Activated CD4-positive, alpha-beta T cell treated with anti-CD3 and anti-CD28 coated beads for 36 hours (primary cell): ENCODE measurements at regions not wholly inside any gene's neighbourhood (a gene's known extent, or its start where the extent isn't known, plus 50 kb on each side); places are given as distances from the start of the nearest gene placed in this dataset.
A peak's percentile ranks its signal among the peaks of the same experiment; 100 is the strongest.
"Not testable (repeated sequence)": the region's sequence is repeated elsewhere in the genome, so short reads cannot be mapped to it uniquely, and the experiment has no call there.

Source experiments
- ATAC-seq: fragments of 200-7000 bp; cut with Tn5 transposase; one replicate; pipeline ENCODE4 v1.10.0; 2021; ENCODE audit warnings: mild to moderate bottlenecking, moderate library complexity
- CTCF ChIA-PET: fragments of 350-600 bp; sonication (Branson Sonifier 250); formaldehyde crosslinking; loops from one replicate; lab custom pipeline; 2021; ENCODE audit warnings: antibody characterized with exemption; lab: Charles Lee
- POLR2A ChIA-PET: fragments of 350-600 bp; sonication (Branson Sonifier 250); formaldehyde crosslinking; loops from one replicate; lab custom pipeline; 2021; ENCODE audit warnings: antibody characterized with exemption, inconsistent platforms; lab: Charles Lee
- DNase-seq: peaks from one replicate; pipeline ENCODE4 v3.0.0-alpha.2; 2020
- H3K27ac Mint-ChIP-seq: one replicate; pipeline ENCODE4 v1.8.0; 2021; ENCODE audit warnings: mixed read lengths
- H3K27me3 Mint-ChIP-seq: one replicate; pipeline ENCODE4 v1.8.0; 2021; ENCODE audit warnings: mixed read lengths
- H3K36me3 Mint-ChIP-seq: one replicate; pipeline ENCODE4 v1.8.0; 2021; ENCODE audit warnings: low read depth, mixed read lengths
- H3K4me1 Mint-ChIP-seq: one replicate; pipeline ENCODE4 v1.8.0; 2021; ENCODE audit warnings: mixed read lengths
- H3K4me3 Mint-ChIP-seq: one replicate; pipeline ENCODE4 v1.8.0; 2021; ENCODE audit warnings: mild to moderate bottlenecking, moderate library complexity, mixed read lengths
- H3K9me3 Mint-ChIP-seq: one replicate; pipeline ENCODE4 v1.8.0; 2021; ENCODE audit warnings: low read depth, mixed read lengths
- intact Hi-C, 2 experiments: fragments of 100-400 bp; cut with DNase I in 1 of 2; cut with micrococcal nuclease in 1 of 2; formaldehyde crosslinking; loops; one replicate each; pipeline versions ENCODE4 v1.14.2 to v1.15.1; 2022 to 2024; cut with DNase I, micrococcal nuclease

GRCh38 chr4:3936184-3936583, 170.0 kb downstream of the ADRA2C start:
- H3K4me1 Mint-ChIP-seq = peaks cover 2% of the 10 kb centered on the region
- H3K27ac Mint-ChIP-seq = no peak overlapping the region
- intact Hi-C loops = no loop called here
- DNase-seq (no peak), ATAC-seq (no peak)
- no peaks in the 10 kb centered on the region for H3K27me3 Mint-ChIP-seq
- H3K4me3 Mint-ChIP-seq = no peak overlapping the region
- ChIA-PET CTCF (no interaction called here), POLR2A (no interaction called here)
- H3K9me3 Mint-ChIP-seq = no peaks in the 10 kb centered on the region
- no peaks in the 10 kb centered on the region for H3K36me3 Mint-ChIP-seq

- peak; percentile 19 for DNase-seq
- CTCF ChIA-PET = interaction anchor here (0.6 kb wide), 1 partner anchor 21 kb away, joined by 3 read pairs; no protein-coding TSS in a partner anchor
- POLR2A ChIA-PET, H3K4me3 Mint-ChIP-seq, H3K27ac Mint-ChIP-seq, H3K9me3 Mint-ChIP-seq, H3K4me1 Mint-ChIP-seq, H3K36me3 Mint-ChIP-seq, intact Hi-C loops, H3K27me3 Mint-ChIP-seq, ATAC-seq: not testable (repeated sequence)
Observed at GRCh38 chr4:3937849-3938562, 171.8 kb downstream of the ADRA2C start.

DNA sequence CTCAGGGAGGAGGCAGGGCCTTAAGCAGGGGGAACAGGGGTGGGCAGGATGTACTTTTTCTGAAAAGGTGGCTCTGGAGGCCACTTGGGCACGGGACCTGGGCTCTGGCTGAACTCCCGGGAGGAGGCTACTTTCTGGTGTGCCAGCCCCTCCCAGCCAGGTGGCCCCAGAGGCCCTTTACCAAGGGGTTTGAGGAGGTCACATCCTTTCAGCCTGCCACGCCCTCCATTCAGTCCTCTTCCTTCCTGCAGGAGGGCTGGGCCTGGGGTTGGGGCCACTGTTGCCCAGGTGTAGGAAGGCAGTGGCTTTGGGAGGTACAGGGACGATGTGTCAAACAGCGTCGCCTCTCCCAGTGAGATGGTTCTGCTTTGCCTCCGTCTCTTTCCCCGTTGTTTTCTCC, 172.5 kb downstream of the ADRA2C start:
- H3K27ac Mint-ChIP-seq, ATAC-seq, H3K27me3 Mint-ChIP-seq, H3K36me3 Mint-ChIP-seq, H3K9me3 Mint-ChIP-seq, POLR2A ChIA-PET, intact Hi-C loops, CTCF ChIA-PET, DNase-seq, H3K4me1 Mint-ChIP-seq, H3K4me3 Mint-ChIP-seq: not testable (repeated sequence)

DNA sequence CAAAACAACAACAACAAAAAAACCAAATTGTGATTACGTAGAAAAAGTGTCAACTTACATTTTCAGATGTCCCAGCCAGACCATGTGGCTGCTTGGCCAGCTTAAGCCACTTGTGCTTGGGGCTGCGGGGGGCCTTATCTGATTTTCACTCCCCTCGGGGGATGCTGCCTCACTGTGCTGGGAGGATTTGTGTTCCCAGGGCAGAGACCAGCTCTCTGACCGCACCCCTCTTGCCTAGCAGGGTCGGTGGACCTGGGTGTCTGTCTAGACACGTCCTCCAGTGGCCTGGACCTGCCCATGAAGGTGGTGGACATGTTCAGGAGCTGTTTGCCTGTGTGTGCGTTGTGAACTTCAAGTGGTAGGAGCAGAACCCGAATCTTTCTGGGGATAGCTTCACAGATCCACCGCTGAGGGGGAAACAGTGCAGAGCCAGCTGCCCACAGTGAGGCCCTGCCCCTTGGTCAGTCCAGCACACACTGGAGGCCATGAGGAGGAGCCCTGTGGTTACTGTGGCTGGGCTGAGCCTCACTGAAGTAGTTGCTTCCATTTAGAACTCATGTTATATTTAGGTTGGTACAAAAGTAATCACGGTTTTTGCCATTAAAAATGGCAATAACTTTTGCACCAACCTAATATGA, 173.9 kb downstream of the ADRA2C start:
- H3K27ac Mint-ChIP-seq, H3K36me3 Mint-ChIP-seq, H3K27me3 Mint-ChIP-seq, H3K4me1 Mint-ChIP-seq, POLR2A ChIA-PET, ATAC-seq, intact Hi-C loops, H3K9me3 Mint-ChIP-seq, H3K4me3 Mint-ChIP-seq, DNase-seq: not testable (repeated sequence)
- CTCF ChIA-PET = interaction anchor here (0.7 kb wide), 1 partner anchor 423 kb away, joined by 4 read pairs; no protein-coding TSS in a partner anchor

- CTCF ChIA-PET = interaction anchor here (0.6 to 1.0 kb wide), 2 partner anchors 10 to 505 kb away, joined by 3 to 4 read pairs; no protein-coding TSS in a partner anchor
- ATAC-seq, DNase-seq, H3K4me1 Mint-ChIP-seq, H3K4me3 Mint-ChIP-seq, H3K27ac Mint-ChIP-seq, POLR2A ChIA-PET, H3K27me3 Mint-ChIP-seq, H3K36me3 Mint-ChIP-seq, H3K9me3 Mint-ChIP-seq: not testable (repeated sequence)
- intact Hi-C loops = loop anchor here in 1 of 2 experiments (2.0 kb wide), 1 partner anchor 47 kb away; no protein-coding TSS in a partner anchor
Observed at GRCh38 chr4:3941735-3942522, 175.7 kb downstream of the ADRA2C start.

DNA sequence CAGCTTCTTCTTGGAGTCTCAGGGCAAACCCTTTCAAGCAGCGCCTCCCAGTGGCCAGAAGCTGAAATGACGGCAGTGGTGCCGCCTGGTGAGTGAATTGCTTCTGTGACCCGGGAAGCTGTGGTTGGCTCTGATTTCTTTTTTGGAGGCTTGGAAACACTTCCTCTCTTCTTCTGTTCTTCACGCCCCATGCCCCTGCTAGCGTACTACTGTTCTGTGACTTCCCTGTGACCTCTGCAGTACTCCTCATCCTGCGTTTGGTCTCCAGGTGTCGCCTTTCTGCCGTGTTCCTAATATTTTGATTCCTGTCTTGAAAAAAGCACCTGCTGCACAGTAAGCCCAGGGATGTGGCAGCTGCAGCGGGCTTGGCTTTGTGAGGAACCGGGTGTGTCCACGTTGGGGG, 176.4 kb downstream of the ADRA2C start:
- H3K36me3 Mint-ChIP-seq, H3K27me3 Mint-ChIP-seq, H3K27ac Mint-ChIP-seq, H3K4me3 Mint-ChIP-seq, H3K4me1 Mint-ChIP-seq, ATAC-seq, H3K9me3 Mint-ChIP-seq, POLR2A ChIA-PET: not testable (repeated sequence)
- CTCF ChIA-PET = interaction anchor here (0.6 to 1.0 kb wide), 2 partner anchors 11 to 505 kb away, joined by 3 to 4 read pairs; no protein-coding TSS in a partner anchor
- intact Hi-C loops = loop anchor here in 1 of 2 experiments (2.0 kb wide), 1 partner anchor 48 kb away; no protein-coding TSS in a partner anchor
- DNase-seq = peak; percentile 77

GRCh38 chr4:3943051-3943450, 176.9 kb downstream of the ADRA2C start:
- intact Hi-C loops = loop anchor here in 1 of 2 experiments (2.0 kb wide), 1 partner anchor 48 kb away; no protein-coding TSS in a partner anchor
- ATAC-seq, H3K27ac Mint-ChIP-seq, H3K4me3 Mint-ChIP-seq, H3K36me3 Mint-ChIP-seq, H3K4me1 Mint-ChIP-seq, H3K27me3 Mint-ChIP-seq, POLR2A ChIA-PET, DNase-seq, H3K9me3 Mint-ChIP-seq: not testable (repeated sequence)
- CTCF ChIA-PET = interaction anchor here (1.0 kb wide), 1 partner anchor 12 kb away, joined by 3 read pairs; no protein-coding TSS in a partner anchor

DNA sequence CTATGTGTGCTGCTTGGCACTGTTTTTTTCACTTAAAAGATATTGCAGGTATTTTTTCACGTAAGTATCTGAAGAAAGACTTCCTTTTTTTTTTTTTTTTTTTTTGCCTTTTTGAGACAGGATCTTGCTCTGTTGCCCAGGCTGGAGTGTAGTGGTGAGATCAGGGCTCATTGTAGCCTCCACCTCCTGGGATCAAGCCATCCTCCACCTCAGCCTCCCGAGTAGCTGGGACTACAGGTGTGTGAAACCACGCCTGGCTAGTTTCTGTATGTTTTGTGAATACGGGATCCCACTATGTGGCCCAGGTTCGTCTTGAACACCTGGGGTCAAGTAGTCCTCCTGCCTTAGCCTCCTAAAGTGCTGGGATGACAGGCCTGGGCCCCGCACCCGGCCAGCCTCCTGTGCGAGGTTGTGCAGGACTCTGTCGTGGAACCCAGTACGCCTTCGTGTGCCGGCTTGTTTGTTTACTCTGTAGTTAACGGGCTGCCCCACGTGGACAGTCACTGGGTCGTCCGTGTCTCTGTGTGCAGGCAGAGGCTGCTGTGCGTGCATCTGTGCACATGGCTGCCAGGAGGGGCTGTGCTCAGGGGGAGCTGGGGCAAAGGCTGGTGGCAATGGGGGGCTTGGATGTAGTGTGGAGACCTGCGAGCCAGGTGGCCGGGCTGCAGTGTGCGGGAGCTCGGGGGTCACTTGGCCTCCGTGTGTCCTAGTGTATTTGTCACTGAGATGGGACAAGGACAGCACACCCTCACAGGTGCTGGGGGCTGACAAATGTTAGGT, 179.5 kb downstream of the ADRA2C start:
- ATAC-seq (no peak), DNase-seq (no peak)
- Mint-ChIP-seq H3K27me3 (peaks cover 3% of the 10 kb centered on the region), H3K9me3 (no peaks in the 10 kb centered on the region), H3K27ac (no peak overlapping the region), H3K36me3 (peaks cover 4% of the 10 kb centered on the region), H3K4me1 (peaks cover 3% of the 10 kb centered on the region), H3K4me3 (no peak overlapping the region)
- intact Hi-C loops = no loop called here
- POLR2A ChIA-PET = no interaction called here
- CTCF ChIA-PET = no interaction called here

DNA sequence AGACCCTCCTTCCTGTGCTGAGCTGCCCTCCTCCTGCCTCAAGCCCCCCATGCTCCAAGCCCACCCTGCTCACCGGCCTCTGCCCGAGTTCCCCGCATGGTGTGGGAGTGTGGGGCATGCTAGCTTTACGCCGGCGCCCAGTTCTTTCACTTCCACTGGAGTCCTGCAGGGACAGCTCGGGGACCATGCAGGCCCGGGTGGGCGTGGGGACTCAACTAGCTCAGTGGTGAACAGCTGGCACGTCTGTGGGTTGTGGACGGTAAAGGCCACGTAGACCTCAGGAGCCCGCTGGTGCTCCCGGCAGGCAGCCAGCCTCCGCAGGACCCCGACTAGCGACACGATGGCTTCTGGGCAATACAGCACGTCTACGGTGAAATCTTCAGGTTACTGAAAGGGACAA, 180.4 kb downstream of the ADRA2C start:
- H3K27me3 Mint-ChIP-seq, ATAC-seq, H3K27ac Mint-ChIP-seq, H3K4me3 Mint-ChIP-seq, H3K9me3 Mint-ChIP-seq, intact Hi-C loops, POLR2A ChIA-PET, DNase-seq, H3K36me3 Mint-ChIP-seq, H3K4me1 Mint-ChIP-seq, CTCF ChIA-PET: not testable (repeated sequence)

DNA sequence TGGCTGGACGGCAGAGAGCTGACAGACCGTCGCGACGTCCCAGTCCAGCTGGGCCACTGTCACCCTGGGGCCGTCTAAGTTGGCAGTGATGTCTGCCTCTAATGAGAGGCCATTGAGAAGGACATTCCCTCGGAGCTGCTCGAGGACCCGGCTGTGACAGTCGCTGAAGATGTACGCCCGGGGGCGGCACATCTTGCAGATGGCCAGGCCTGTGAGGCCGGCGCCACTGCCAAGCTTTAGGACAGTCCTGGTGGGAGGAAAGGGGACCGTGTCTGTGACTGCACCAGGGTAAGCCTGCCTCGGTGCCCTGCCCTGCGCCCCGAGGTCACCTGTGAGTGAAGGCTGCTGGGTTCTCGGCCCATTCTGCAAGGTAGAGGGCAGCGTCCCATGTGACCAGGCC, 181.6 kb downstream of the ADRA2C start:
- H3K4me3 Mint-ChIP-seq, CTCF ChIA-PET, DNase-seq, H3K36me3 Mint-ChIP-seq, H3K4me1 Mint-ChIP-seq, H3K27ac Mint-ChIP-seq, ATAC-seq, H3K27me3 Mint-ChIP-seq, H3K9me3 Mint-ChIP-seq, intact Hi-C loops, POLR2A ChIA-PET: not testable (repeated sequence)

GRCh38 chr4:3948210-3948609, 182.0 kb downstream of the ADRA2C start:
- H3K9me3 Mint-ChIP-seq, CTCF ChIA-PET, POLR2A ChIA-PET, H3K36me3 Mint-ChIP-seq, H3K4me3 Mint-ChIP-seq, DNase-seq, H3K4me1 Mint-ChIP-seq, H3K27ac Mint-ChIP-seq, H3K27me3 Mint-ChIP-seq, ATAC-seq, intact Hi-C loops: not testable (repeated sequence)
